Effector CD8-positive, alpha-beta T cell (primary cell): ENCODE measurements at regions not wholly inside any gene's neighbourhood (a gene's known extent, or its start where the extent isn't known, plus 50 kb on each side); places are given as distances from the start of the nearest gene placed in this dataset.
"Not testable (repeated sequence)": the region's sequence is repeated elsewhere in the genome, so short reads cannot be mapped to it uniquely, and the experiment has no call there.

Source experiments
- DNase-seq: peaks from one replicate; lab custom pipeline; 2025; lab: John Stamatoyannopoulos, UW

GRCh38 chr5:82889088-82889487 is 188.1 kb downstream of the TMEM167A start:
- no peak for DNase-seq

DNA sequence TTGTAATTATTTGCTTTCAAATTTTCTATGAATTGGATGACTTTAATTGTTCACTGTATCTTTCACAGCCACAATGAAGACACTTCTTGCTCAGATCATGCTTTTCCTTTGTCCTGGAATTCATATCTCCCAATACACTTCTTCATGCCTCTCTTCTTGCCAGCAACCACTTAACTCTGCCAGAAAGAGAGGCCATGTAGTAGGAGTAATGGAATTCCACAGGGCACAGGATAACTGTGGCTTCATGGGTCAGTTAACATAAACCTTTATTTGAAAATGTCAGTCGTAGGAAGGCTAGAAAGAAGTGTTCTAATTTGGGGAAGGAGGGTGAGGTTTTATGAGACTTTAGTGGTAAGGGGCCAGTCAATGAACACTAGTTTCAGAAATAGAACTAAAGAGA is 190.3 kb downstream of the TMEM167A start:
- no peak for DNase-seq

DNA sequence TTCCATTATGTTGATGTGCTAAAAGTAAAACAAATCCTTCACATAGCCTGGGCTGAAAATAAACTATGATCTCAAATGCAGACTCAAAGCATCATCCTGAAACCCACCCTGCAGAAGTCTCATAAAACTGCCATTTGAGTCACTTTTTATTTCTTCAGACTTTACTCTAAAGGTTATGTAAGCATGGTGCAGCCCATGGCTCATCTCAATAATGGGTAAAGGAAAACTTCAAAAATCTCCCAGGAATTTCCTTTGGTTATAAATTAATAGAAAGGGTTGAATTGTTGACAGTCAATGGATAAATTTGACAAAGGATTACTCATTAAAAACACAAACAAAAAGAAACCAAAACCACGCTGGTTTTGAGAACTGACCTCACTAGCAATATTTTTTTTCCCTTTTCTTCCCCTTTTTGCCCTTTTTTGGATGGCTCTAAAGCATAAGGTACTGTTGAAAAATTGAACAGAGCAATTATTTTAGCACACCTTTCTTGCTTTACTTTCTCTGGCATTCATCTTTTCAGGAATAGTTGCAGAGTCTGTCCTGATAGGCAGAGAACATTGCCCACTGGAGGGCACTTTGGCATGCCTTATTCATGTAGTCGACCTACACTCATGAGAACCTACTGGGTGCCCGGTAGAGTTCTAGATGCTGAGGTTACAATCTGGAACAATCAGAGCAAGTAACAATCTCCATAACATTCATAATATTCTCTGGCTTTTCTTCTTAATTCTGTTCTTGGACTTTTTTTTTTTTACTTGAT is 191.4 kb downstream of the TMEM167A start:
- DNase-seq, result no peak

DNA sequence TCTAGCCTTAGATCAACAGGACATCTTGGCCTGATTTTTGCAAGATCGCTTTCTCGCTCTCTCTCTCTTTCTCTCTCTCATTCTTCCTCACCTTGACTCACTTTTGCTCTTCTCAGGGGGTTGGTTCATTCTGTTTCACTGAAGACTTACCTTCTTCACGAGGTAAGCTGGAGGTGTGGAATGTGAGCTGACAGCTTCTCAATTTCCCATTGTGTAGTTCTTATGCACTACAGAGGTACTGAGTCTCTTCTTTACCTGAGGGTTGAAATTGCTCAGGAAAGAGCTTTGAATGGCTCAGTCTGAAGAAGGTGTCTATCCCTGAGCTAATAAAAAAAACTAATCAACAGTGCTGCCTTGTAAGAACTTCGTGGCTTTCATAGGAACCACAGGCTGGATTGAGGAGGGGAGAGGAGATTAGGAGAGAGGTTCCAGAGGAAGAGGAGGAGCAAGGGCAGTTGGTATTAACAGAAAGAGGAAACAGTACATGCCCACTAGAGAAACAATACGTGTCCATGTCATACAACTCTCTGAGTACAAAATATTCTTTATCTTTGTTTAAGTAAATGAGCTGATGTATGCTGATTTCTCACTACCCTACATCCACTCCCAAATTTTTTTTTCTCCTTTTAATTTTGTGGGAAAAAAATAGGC is 192.2 kb downstream of the TMEM167A start:
- DNase-seq, result no peak

DNA sequence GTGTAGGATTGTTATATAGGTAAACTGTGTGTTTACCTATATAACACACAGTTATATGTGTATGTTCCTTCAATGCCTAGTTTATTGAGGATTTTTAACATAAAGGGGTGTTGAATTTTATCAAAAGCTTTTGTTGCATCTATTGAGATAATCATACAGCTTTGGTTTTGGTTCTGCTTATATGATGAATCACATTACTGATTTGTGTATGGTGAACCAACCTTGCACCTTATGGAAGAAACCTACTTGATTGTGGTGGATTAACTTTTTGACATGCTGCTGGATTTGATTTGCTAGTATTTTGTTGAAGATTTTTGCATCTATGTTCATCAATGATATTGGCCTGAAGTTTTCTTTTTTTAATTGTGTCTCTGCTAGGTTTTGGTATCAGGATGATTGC is 194.9 kb downstream of the TMEM167A start:
- no peak for DNase-seq

- no peak for DNase-seq
Measured at GRCh38 chr5:82881571-82882174, 195.5 kb downstream of the TMEM167A start.

DNA sequence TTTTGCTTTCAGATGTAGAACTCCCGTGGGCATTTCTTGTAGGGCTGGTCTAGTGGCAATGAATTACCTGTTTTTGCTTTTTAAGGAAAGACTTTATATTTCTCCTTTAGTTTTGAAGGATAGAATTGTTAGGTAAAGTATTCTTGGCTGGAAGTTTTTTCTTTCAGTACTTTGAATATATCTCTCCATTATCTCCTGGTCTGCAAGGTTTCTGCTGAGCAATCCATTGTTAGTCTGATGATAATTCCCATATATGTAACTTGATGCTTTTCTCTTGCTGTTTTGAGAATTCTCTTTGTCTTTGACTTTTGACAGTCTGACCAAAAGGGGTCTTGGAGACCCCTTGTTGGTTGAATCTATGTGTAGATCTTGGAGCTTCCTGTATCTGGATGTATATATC is 198.1 kb downstream of the TMEM167A start:
- DNase-seq, result no peak

DNA sequence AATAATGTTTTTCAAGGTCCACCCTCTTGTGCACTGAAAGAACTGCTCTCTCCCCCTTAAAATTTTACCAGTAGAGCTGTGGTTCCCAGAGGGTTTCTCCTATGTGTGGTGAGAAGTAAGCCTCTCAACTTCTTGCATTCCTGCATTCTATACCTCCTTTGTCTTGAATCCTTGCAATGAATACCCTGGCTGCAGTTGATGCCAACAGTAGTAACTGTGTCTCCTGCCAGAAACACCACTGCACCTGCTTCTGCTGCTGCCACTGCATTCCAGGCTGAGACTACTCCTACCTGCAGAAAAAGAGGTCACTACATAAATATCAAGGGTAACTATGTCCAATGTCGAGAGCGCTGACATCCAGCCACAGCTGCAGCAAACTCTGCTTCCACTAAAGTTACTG is 203.7 kb downstream of the TMEM167A start:
- DNase-seq, result no peak

- not testable (repeated sequence) for DNase-seq
Measured at GRCh38 chr5:82872321-82873288, 204.6 kb downstream of the TMEM167A start.

- no peak for DNase-seq
Measured at GRCh38 chr5:82865625-82866024, 211.6 kb downstream of the TMEM167A start.

DNA sequence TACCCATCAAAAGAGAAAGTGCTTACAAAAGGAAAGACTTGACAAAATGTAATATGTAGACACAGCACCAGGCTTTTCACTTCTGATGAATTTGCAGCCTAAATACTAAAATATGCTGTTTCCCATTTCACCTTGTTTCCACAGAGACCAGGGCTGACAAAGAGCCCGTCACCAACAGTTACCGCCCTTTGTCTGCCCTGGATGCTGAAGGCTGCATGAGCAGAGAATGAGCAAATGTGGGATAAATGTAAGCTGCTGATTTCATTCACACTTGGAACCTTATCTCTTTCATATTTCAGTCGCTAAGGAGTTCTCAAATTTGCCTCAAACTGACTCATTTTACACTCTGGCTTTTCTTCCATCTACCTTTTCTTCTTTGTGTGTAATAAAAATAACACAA is 213.9 kb downstream of the TMEM167A start:
- no peak for DNase-seq

DNA sequence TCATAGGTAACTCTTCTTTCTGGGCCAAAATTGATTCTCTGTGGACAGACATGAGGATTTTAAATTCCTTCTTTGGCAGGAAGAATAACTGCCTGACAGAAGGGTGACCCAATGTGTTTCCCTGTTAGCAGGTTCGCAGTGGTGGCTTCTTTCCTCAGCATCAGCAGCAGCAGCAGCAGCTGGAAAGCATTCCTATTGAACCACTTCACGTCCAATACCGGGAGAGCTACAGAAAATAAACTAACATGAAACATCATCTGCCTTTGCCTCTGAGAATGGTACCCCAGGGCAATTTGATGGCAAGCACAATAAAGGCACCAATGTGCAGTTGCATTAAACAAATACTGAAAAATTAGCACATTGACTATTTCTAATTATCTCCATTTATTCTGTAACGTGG is 214.5 kb downstream of the TMEM167A start:
- no peak for DNase-seq

- no peak for DNase-seq
Measured at GRCh38 chr5:82862261-82862660, 214.9 kb downstream of the TMEM167A start.

GRCh38 chr5:82861701-82862100 is 215.5 kb downstream of the TMEM167A start:
- no peak for DNase-seq

DNA sequence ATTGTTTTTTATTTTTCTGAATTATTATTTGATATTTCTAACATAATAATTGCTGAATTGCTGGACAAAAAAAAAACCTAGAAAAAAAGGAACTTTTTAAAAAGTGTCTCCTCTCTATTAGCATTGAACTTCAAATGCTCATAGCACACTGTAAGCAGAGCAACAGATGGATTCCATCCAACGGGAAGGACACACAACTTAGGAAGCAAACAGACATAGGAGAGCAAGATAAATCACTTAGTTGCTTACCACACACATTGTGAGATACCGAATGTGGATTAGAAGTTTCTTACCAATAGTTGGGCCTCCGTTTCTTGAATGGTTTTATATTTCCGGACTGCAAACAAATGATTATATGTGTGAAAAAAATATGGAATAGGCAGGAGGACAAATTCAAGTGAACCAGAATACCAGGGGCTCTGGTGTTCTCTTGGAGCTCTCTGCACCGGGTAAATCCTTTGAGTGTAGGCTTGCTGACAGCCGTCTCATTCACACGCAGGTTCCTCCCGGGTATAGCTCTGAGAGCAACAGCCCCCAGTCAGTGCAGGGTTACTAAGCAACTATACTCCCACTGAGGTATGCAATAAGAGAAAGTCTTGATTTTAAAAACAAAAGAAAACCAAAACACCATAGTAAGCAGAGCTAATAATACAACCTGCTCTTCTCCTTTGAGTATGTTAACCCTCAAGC is 217.6 kb downstream of the TMEM167A start:
- no peak for DNase-seq

DNA sequence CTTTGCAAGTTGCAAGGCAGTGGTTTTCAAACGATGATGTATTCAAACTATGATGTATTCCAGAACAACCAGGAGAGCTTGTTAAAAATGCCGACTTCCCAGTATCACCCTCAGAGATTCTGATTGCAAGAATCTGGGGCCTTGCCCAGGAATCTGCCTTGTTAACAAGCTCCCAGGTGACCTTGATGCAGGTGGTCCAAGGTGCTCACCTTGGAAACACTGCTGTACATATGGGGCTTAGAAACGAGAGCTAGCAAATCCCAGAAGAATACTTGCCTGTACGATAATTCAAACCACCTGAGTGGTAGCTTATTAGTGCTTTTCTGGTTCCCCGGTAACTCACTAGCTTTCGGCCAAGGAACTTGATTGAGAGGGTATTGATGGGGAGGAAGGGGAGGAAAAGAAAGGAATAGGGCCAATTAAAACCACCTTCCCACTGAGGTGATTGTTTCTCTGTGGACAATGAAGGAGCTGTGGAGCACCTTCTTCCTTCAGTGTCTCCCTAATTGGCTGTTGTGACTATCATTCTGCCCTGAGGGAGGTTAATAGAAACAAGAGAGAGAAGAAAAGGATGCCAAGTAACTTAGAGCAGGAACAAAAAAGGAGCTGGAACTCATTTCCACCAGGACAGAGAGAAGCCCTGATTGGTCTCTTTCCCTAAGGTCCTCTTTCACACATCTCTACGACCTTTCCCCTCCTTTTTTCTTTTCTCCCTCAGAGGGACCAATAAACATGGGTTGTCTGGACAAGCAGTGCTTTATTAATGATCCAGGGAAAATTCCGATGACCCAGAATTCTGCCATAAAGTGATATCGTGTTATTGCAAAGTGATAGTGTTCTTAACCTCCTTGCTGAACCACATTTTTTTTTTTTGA is 218.8 kb downstream of the TMEM167A start:
- no peak for DNase-seq

GRCh38 chr5:82855893-82856550 is 221.2 kb downstream of the TMEM167A start:
- DNase-seq, result no peak

- no peak for DNase-seq
Measured at GRCh38 chr5:82854956-82855355, 222.2 kb downstream of the TMEM167A start.

GRCh38 chr5:82851471-82851870 is 225.7 kb downstream of the TMEM167A start:
- no peak for DNase-seq

GRCh38 chr5:82850393-82850792 is 226.8 kb downstream of the TMEM167A start:
- no peak for DNase-seq
